Stimulated activated CD4-positive, alpha-beta T cell treated with anti-CD3 and anti-CD28 coated beads, Interleukin-2, amount 100 ng/mL, for 24 hours (primary cell): ENCODE measurements at regions not wholly inside any gene's neighbourhood (a gene's known extent, or its start where the extent isn't known, plus 50 kb on each side); places are given as distances from the start of the nearest gene placed in this dataset.

ENCODE experiments used
- DNase-seq, 2 donors: peaks; one replicate each; pipeline ENCODE4 v3.0.0-alpha.2; 2020

DNA sequence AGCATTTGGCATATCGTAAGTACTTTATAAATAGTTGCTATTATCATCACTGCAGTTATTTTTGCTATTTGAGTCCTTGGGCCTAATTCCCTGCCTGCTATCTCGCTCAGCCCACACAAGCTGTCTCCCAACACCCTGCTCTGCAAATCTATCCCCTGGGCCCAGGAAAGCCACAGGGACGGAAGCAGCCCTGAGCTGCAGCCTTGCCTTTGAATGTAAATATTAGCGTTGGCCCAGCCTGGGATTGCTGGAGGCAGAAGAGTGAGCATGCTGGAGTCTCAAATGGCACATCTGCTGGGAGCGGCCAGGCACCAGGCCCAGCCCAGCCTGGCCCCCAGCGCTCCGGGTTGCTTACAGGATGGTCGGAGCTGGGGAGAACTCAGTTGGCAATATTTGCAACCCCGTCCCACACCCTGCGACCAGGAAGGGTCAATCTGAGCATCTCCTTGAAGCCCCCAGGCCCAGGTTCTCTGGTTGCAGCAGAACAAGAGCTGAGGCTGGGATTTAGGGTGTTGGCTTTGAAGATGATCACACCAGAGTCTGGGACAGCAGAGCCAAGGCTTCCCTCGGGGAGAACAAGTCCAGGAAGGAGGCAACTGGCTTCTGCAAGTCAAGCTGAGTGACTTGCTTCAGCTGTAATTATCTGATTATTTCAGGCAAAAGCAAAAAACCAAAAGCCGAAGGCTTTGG, 529.6 kb downstream of the SHQ1 start:
- DNase-seq = no peak

GRCh38 chr3:72317491-72317890, 530.8 kb downstream of the SHQ1 start:
- no peak for DNase-seq

GRCh38 chr3:72316501-72317279, 531.6 kb downstream of the SHQ1 start:
- no peak for DNase-seq

DNA sequence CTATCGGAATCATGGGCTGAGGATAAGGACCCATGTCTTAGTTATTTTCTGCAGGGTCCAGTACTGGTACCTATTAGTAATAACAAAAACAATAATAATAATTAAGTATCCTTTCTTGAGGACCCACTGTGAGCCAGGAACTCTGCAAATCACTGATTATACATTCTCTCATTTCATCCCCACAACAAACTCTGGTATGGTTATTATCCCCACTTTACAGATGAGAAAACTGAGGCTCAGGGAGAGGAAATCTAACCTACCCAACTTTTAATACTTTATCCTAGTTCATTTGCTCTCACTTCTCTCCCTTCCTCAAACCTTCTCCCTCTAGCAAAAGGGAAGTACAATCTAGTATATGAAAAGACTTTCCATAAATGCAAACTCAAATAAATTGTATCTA, 528.4 kb upstream of the PROK2 start:
- DNase-seq = no peak

GRCh38 chr3:72312339-72312738, 527.4 kb upstream of the PROK2 start:
- no peak for DNase-seq

- no peak for DNase-seq
Observed at GRCh38 chr3:72311425-72311824, 526.5 kb upstream of the PROK2 start.

- peak in 1 of 2 donors; percentile 12 for DNase-seq
Observed at GRCh38 chr3:72310419-72311380, 525.8 kb upstream of the PROK2 start.

GRCh38 chr3:72309661-72310418, 524.9 kb upstream of the PROK2 start:
- no peak for DNase-seq

- no peak for DNase-seq
Observed at GRCh38 chr3:72308641-72309040, 523.7 kb upstream of the PROK2 start.

DNA sequence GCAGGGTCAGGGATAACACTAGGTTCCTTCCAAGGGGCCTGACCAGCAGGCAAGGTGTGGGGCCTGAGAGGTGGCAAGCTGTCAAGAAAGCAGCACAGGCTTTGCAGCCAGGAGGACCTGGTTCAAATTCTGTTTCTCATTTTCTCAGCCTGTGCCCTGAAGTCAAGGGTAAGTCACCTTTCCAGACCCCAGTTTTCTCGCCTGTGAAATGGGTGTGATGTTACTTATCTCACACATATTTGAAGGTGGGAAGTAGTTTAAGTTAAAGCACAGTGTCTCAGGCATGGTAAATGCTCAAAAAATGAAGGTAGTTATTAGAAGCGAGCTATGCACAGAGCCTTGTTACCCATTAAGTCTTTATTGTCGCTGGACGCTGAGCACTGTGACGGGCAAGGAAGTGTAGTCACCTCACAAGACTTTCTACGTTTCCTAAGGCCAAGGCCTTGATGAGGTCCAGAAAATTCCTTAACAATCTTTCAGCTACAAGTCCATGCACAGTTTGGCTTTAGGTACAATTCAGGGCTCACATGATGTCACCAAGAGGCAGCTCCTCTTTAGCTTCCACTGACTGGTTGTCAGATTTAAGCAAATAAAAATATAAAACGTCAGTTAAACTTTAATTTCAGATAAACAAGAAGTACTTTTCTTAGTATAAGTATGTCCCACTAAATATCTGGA, 522.6 kb upstream of the PROK2 start:
- DNase-seq = no peak

DNA sequence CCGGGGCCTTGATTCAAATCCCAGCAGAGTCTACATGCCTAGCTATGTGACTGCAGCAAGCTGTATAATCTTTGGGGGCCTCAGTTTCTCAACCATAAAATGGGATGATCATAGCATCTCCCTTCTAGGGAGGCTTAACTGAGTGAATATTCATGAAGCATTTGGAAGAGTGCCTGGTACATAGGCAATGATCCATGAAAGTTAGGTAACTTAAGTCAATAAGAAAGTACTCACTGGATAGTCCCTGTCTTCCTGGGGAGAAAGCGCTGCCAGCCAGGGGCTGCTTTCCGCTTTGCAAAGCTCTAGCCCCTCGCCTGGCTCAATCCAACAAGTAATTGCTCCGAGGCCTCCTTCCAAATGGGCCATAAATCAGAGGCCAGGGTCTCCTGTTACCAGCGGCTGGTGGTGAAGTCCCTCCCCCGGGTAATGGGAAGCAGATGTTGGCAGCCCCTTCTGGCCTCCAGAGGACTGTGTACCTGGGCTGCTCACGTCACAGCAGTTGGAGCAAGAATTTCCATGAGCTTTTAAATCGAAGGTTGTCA, 521.9 kb upstream of the PROK2 start:
- no peak for DNase-seq

GRCh38 chr3:72303926-72304325, 519.0 kb upstream of the PROK2 start:
- no peak for DNase-seq

DNA sequence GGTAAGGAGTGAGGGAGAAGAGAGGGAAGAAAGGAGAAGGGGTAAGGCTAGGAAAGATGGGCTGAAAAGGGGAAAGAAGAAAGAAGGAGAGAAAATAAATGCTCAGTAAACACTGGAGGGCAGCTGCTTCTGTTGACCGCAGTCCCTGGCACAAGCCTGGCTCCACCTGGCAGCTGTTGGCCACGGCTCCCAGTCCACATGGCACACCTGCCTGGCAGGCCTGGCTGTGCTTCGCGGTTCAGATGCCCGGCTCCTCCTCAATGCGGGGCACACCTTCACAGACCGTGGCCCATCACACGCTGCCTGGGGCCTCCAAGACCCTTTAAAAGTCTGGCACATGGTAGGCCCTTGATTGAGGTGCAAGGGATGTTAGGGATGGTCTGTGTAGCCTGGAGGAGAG, 516.8 kb upstream of the PROK2 start:
- no peak for DNase-seq

GRCh38 chr3:72300621-72301020, 515.7 kb upstream of the PROK2 start:
- DNase-seq = no peak

- DNase-seq = no peak
Observed at GRCh38 chr3:72299823-72300222, 514.9 kb upstream of the PROK2 start.

DNA sequence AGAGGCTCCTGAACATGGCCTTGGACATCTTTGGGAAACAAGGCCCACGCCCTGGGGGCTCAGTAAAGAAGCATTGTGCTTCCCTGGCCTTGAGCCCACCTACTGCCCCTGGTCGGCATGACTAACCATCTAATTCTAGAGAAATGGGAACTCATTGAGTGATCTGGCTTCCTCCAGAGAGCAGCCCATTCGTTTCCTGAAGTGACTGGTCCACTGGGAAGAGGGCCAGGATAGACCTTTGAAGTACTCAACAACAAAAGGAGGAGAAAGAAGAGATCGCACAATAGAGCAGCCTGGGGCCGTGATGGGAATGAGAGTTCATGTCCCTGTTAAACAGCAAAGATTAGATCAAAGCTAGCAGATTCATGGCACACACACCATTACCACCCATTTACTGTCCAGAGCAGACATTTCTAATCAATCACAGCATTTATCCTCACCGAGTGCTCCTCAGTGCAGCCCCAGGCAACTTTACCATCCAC, 514.4 kb upstream of the PROK2 start:
- DNase-seq = no peak

DNA sequence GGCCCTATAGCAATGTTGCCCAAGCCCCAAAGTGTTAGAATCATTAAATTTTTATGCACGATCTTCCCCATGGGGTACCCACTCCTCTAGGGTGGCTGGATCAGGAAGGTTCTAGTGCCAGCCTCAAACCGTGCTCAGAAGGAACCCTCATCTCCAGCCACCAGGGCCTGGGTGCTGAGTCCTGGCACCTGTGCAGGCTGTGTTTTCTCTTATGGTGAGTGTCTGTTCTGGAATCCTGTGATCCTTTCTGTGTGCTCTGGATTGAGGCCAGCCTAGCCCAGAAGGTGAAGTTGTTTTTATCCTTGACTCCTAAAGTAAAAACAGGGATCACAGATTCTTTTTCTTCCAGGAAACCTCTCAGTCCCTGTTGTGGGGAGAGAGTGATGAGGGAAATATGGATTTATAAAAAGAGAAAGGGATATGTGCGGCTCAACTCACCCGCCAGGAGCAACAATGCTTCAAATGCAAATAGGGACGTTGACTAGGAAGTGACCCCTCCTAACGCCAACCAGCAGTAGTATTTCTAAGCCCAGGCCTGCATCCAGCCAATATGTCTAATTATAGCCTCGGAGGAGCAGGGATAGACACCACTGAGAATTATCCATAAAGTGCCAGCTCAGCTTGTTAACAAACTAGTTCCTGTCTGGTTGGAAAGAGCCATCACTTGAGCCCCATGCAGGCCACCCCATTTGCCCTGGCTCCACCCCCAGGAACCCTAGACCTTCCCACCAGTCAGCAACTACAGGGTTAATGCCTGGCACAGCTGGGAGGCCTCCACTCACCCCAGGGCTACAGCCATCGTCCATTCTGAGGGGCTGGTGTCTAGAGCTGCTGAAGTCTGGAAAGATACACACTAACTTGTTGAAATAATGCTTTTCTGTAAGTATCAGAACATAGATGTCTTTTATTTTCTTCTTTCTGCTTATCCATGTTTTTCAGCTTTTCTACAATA, 513.5 kb upstream of the PROK2 start:
- DNase-seq = no peak

DNA sequence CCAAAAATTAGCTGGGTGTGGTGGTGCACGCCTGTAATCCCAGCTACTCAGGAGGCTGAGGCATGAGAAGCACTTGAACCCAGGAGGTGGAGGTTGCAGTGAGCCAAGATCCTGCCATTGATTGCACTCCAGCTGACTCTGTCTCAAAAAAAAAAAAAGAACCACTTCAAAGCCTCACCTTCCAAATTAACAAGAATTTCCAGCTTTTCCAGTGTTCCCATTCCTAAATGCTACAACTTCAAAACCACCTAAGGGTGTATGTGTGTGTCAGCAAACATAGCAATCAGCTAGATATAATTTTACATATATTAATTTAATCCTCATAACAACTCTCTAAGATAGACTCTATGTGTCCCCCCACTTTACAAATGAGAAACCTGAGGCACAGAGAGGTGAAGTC, 512.5 kb upstream of the PROK2 start:
- DNase-seq = no peak

GRCh38 chr3:72296477-72297111, 511.6 kb upstream of the PROK2 start:
- no peak for DNase-seq

- DNase-seq = no peak
Observed at GRCh38 chr3:72295962-72296450, 511.1 kb upstream of the PROK2 start.
